H9 (cell line): ENCODE measurements at regions not wholly inside any gene's neighbourhood (a gene's known extent, or its start where the extent isn't known, plus 50 kb on each side); places are given as distances from the start of the nearest gene placed in this dataset.

Experiments
- DNase-seq: peaks from one replicate; pipeline ENCODE4 v3.0.0-alpha.2; 2017
- H2AFZ ChIP-seq: one replicate; pipeline ENCODE4 v1.6.1; 2013; ENCODE audit warnings: mild to moderate bottlenecking, low read length, control low read depth, moderate library complexity
- H2AK5ac ChIP-seq: 2 replicates; pipeline ENCODE4 v1.6.1; 2013; ENCODE audit warnings: low read length, control low read depth, mixed read lengths; ENCODE audit not compliant: insufficient read length
- H2BK120ac ChIP-seq: one replicate; pipeline ENCODE4 v1.6.1; 2013; ENCODE audit warnings: low read depth, mild to moderate bottlenecking, low read length, control low read depth, inconsistent platforms; ENCODE audit not compliant: poor library complexity, severe bottlenecking
- H2BK12ac ChIP-seq: 2 replicates; pipeline ENCODE4 v1.6.1; 2013; ENCODE audit warnings: low read length, control low read depth, mixed read lengths, low read depth; ENCODE audit not compliant: insufficient read length
- H2BK15ac ChIP-seq: 2 replicates; pipeline ENCODE4 v1.6.1; 2013; ENCODE audit warnings: low read depth, low read length, control low read depth
- H2BK20ac ChIP-seq: one replicate; pipeline ENCODE4 v1.6.1; 2013; ENCODE audit warnings: low read depth, mild to moderate bottlenecking, low read length, control low read depth, inconsistent platforms; ENCODE audit not compliant: poor library complexity, severe bottlenecking
- H2BK5ac ChIP-seq: 2 replicates; pipeline ENCODE4 v1.6.1; 2013; ENCODE audit warnings: low read length, control low read depth, mixed read lengths; ENCODE audit not compliant: insufficient read length
- H3K14ac ChIP-seq: 2 replicates; pipeline ENCODE4 v1.6.1; 2013; ENCODE audit warnings: low read length, control low read depth; ENCODE audit not compliant: insufficient read depth
- H3K18ac ChIP-seq: 2 replicates; pipeline ENCODE4 v1.6.1; 2013; ENCODE audit warnings: low read depth, mild to moderate bottlenecking, mixed read lengths, low read length, control low read depth; ENCODE audit not compliant: insufficient read length
- H3K23ac ChIP-seq: 2 replicates; pipeline ENCODE4 v1.6.1; 2013; ENCODE audit warnings: low read length, control low read depth, mixed read lengths, low read depth; ENCODE audit not compliant: insufficient read length
- H3K23me2 ChIP-seq: 2 replicates; pipeline ENCODE4 v1.6.1; 2013; ENCODE audit warnings: low read depth, mild to moderate bottlenecking, mixed read lengths, low read length, control low read depth; ENCODE audit not compliant: insufficient read length, poor library complexity, severe bottlenecking
- H3K27ac ChIP-seq: 2 replicates; pipeline ENCODE4 v1.5.1; 2013; ENCODE audit warnings: low read length, control low read depth, mixed read lengths, low read depth; ENCODE audit not compliant: insufficient read length
- H3K27me3 ChIP-seq: 2 replicates; pipeline ENCODE4 v1.6.1; 2013; ENCODE audit warnings: low read length, control low read depth, inconsistent platforms; ENCODE audit not compliant: insufficient read depth
- H3K4ac ChIP-seq: 2 replicates; pipeline ENCODE4 v1.6.1; 2013; ENCODE audit warnings: low read depth, mild to moderate bottlenecking, control low read depth, inconsistent platforms, low read length, moderate library complexity
- H3K4me1 ChIP-seq: 2 replicates; pipeline ENCODE4 v1.6.1; 2013; ENCODE audit warnings: low read length, control low read depth, inconsistent platforms; ENCODE audit not compliant: insufficient read depth
- H3K4me2 ChIP-seq: 2 replicates; pipeline ENCODE4 v1.6.1; 2013; ENCODE audit warnings: low read length, control low read depth, mixed read lengths; ENCODE audit not compliant: insufficient read length, insufficient read depth
- H3K56ac ChIP-seq: 2 replicates; pipeline ENCODE4 v1.6.1; 2013; ENCODE audit warnings: low read depth, mild to moderate bottlenecking, mixed read lengths, low read length, control low read depth; ENCODE audit not compliant: insufficient read length
- H3K79me1 ChIP-seq: 2 replicates; pipeline ENCODE4 v1.6.1; 2013; ENCODE audit warnings: low read depth, mild to moderate bottlenecking, moderate library complexity, low read length, control low read depth, inconsistent platforms; ENCODE audit not compliant: insufficient read depth, poor library complexity, severe bottlenecking
- H3K79me2 ChIP-seq: 2 replicates; pipeline ENCODE4 v1.6.1; 2013; ENCODE audit warnings: low read length, control low read depth, inconsistent platforms; ENCODE audit not compliant: insufficient read depth
- H3K9ac ChIP-seq: 2 replicates; pipeline ENCODE4 v1.6.1; 2013; ENCODE audit warnings: low read length, control low read depth, mixed read lengths; ENCODE audit not compliant: insufficient read length; ENCODE audit errors: extremely low read depth
- H3K9me3 ChIP-seq: one replicate; pipeline ENCODE4 v1.6.1; 2013; ENCODE audit warnings: low read depth, low read length, inconsistent platforms; ENCODE audit not compliant: control insufficient read depth
- H3T11ph ChIP-seq: one replicate; pipeline ENCODE4 v1.6.1; 2013; ENCODE audit warnings: mild to moderate bottlenecking, low read length, control low read depth, inconsistent platforms
- H4K20me1 ChIP-seq: one replicate; pipeline ENCODE4 v1.6.1; 2013; ENCODE audit not compliant: control insufficient read depth, insufficient read length, insufficient read depth
- H4K5ac ChIP-seq: 2 replicates; pipeline ENCODE4 v1.6.1; 2013; ENCODE audit warnings: low read depth, mild to moderate bottlenecking, mixed read lengths, low read length, control low read depth; ENCODE audit not compliant: insufficient read length
- H4K8ac ChIP-seq: replicated peaks from 2 replicates; pipeline ENCODE4 v1.6.1; 2013; ENCODE audit warnings: low read length, control low read depth, mixed read lengths, low read depth; ENCODE audit not compliant: insufficient read length
- H4K91ac ChIP-seq: 2 replicates; pipeline ENCODE4 v1.6.1; 2013; ENCODE audit warnings: low read depth, mild to moderate bottlenecking, moderate library complexity, mixed read lengths, low read length, control low read depth; ENCODE audit not compliant: insufficient read length
- H3K27ac Mint-ChIP-seq, 3 experiments: 2 replicates in 2 of 3; 3 replicates in 1 of 3; pipeline ENCODE4 v1.8.0; 2020 to 2021; ENCODE audit warnings: mixed read lengths in 3 of 3, mild to moderate bottlenecking in 1 of 3, moderate library complexity in 1 of 3
- H3K27me3 Mint-ChIP-seq: 2 replicates; pipeline ENCODE4 v1.8.0; 2021; ENCODE audit warnings: low read depth, mild to moderate bottlenecking, moderate library complexity, mixed read lengths
- H3K36me3 Mint-ChIP-seq, 3 experiments: 2 replicates in 2 of 3; 3 replicates in 1 of 3; pipeline ENCODE4 v1.8.0; 2020 to 2021; ENCODE audit warnings: low read depth in 3 of 3, mixed read lengths in 3 of 3; ENCODE audit not compliant: insufficient read depth in 1 of 3
- H3K4me1 Mint-ChIP-seq, 2 experiments: 2 replicates each; pipeline ENCODE4 v1.8.0; 2020; ENCODE audit warnings: mixed read lengths in 2 of 2
- H3K4me3 Mint-ChIP-seq, 2 experiments: 2 replicates in 1 of 2; 3 replicates in 1 of 2; pipeline ENCODE4 v1.8.0; 2020 to 2021; ENCODE audit warnings: mild to moderate bottlenecking in 2 of 2, mixed read lengths in 2 of 2, moderate library complexity in 1 of 2
- H3K9me3 Mint-ChIP-seq, 2 experiments: 2 replicates in 1 of 2; 3 replicates in 1 of 2; pipeline ENCODE4 v1.8.0; 2020; ENCODE audit warnings: mild to moderate bottlenecking in 2 of 2, mixed read lengths in 2 of 2, moderate library complexity in 1 of 2
- CTCF ChIP-seq: fragments of 200-600 bp; sonication (generic); conservative IDR thresholded peaks from 3 replicates; pipeline ENCODE4 v1.8.0; 2021; ENCODE audit warnings: antibody characterized with exemption, mild to moderate bottlenecking
- WGBS: extraction: QIAGEN DNeasy Blood & Tissue Kit; methylation state at CpG from one replicate; pipeline ENCODE4 v1.1.7; 2013; ENCODE audit warnings: missing lambda C conversion rate, low lambda C conversion rate, mixed read lengths; ENCODE audit not compliant: insufficient read length; ENCODE audit errors: extremely low coverage; 5-methylcytosine and 5-hydroxymethylcytosine counted together

- no peak overlapping the region for H3T11ph ChIP-seq
- H2AK5ac ChIP-seq: no peak overlapping the region
- H3K4ac ChIP-seq: no peak overlapping the region
- no peak overlapping the region for H3K14ac ChIP-seq
- no peaks in the 10 kb centered on the region for H3K9me3 Mint-ChIP-seq
- no CpG with 5 or more reads among the region's 4 CpGs for WGBS
- H3K4me1 ChIP-seq: no peaks in the 10 kb centered on the region
- no peak overlapping the region for H2BK15ac ChIP-seq
- no peak overlapping the region for H2BK20ac ChIP-seq
- H4K5ac ChIP-seq: no peak overlapping the region
- H2BK120ac ChIP-seq: no peak overlapping the region
- DNase-seq: no peak
- H3K4me3 Mint-ChIP-seq: no peak overlapping the region
- H2AFZ ChIP-seq: no peak overlapping the region
- H3K4me1 Mint-ChIP-seq: no peaks in the 10 kb centered on the region
- H2BK5ac ChIP-seq: no peak overlapping the region
- no peaks in the 10 kb centered on the region for H3K27me3 Mint-ChIP-seq
- H4K8ac ChIP-seq: no peak overlapping the region
- H2BK12ac ChIP-seq: no peak overlapping the region
- no peaks in the 10 kb centered on the region for H3K79me1 ChIP-seq
- H3K56ac ChIP-seq: no peak overlapping the region
- H3K27ac Mint-ChIP-seq: no peak overlapping the region
- no peaks in the 10 kb centered on the region for H3K79me2 ChIP-seq
- no peak for TF ChIP-seq CTCF
- H4K20me1 ChIP-seq: no peaks in the 10 kb centered on the region
- H3K9ac ChIP-seq: no peak overlapping the region
- no peaks in the 10 kb centered on the region for H3K27me3 ChIP-seq
- H4K91ac ChIP-seq: no peak overlapping the region
- no peaks in the 10 kb centered on the region for H3K36me3 Mint-ChIP-seq
- no peak overlapping the region for H3K23ac ChIP-seq
- no peak overlapping the region for H3K18ac ChIP-seq
- no peaks in the 10 kb centered on the region for H3K23me2 ChIP-seq
- H3K4me2 ChIP-seq: no peak overlapping the region
- no peak overlapping the region for H3K27ac ChIP-seq
- no peaks in the 10 kb centered on the region for H3K9me3 ChIP-seq
Observed at GRCh38 chr4:110988722-110989121, 365.8 kb upstream of the PITX2 start.
